ENCODE measurements at regions not wholly inside any gene's neighbourhood (a gene's known extent, or its start where the extent isn't known, plus 50 kb on each side); places are given as distances from the start of the nearest gene placed in this dataset.

DNA sequence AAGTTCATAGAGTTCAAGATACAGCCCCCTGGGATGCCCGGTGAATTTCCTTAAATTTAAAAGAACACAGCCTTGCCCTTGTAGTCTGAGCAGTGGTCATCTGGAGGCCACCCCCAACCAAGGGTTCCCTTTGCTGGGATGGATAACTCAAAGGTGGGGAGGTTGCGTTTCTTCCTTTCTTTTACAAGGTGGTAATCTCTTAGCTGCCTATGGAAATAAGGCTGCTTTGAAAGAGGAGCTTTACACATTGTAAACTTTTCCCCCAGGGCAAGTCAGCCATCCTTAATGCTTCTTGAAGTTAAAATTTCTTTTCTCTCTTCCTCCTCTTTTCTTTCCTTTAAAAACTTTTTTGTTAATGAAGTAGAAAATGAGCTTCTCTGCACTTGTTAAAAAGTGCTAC is 71.2 kb upstream of the PRDM1 start (continued):
- TF ChIP-seq, protein P1, sequence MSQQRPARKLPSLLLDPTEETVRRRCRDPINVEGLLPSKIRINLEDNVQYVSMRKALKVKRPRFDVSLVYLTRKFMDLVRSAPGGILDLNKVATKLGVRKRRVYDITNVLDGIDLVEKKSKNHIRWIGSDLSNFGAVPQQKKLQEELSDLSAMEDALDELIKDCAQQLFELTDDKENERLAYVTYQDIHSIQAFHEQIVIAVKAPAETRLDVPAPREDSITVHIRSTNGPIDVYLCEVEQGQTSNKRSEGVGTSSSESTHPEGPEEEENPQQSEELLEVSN (IDR thresholded peaks at IDR 0.05; ENCODE audit: borderline replicate concordance, low read depth), result no peak
- TF ChIP-seq NPAS2 (CRISPR knock-in tag; IDR thresholded peaks at IDR 0.05; ENCODE audit: borderline replicate concordance), result no peak
- no peak for TF ChIP-seq ZFP36 (IDR thresholded peaks at IDR 0.05; ENCODE audit: borderline replicate concordance, partially characterized antibody)
- TF ChIP-seq TP53 (CRISPR knock-in tag; IDR thresholded peaks at IDR 0.05), result no peak
- no peak for TF ChIP-seq EHMT2 (IDR thresholded peaks at IDR 0.05; ENCODE audit: low read depth)

DNA sequence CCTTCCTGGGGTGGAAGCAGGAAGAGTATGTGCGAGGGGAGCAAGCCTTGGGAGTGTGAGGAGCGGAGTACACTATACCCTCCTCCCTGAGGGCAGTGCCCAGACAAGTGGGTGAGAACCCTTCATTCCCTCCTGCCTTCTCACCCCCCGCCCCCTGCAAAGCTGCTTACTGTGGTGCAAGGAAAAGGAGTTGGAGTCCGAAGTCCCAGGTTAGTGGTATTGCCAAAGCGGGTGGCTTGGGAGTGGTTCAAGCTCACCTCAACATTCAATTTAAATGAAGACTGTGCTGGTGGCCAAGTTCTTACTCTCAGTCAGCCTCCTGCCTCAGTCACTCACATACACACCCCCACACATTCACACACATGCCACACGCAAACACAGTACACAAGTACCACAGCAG is 74.7 kb upstream of the PRDM1 start:
- Histone ChIP-seq H3K4me3 (no peak overlapping the region), H3K4me2 (no peak overlapping the region), H3K9me3 (no peaks in the 10 kb centered on the region), H3K4me1 (no peaks in the 10 kb centered on the region), H3K27ac (no peak overlapping the region)
- 94% methylated on average over 6 of the region's 6 CpGs for WGBS (ENCODE audit: missing lambda C conversion rate)
- no peak for TF ChIP-seq HEYL (CRISPR knock-in tag; IDR thresholded peaks at IDR 0.05)
- no peak for TF ChIP-seq ZSCAN20 (CRISPR knock-in tag; IDR thresholded peaks at IDR 0.05)
- TF ChIP-seq, protein P1 (IDR thresholded peaks at IDR 0.05; ENCODE audit: borderline replicate concordance, low read depth), result no peak
- TF ChIP-seq POLR2AphosphoS2 (conservative IDR thresholded peaks at IDR 0.05; ENCODE audit: low read length), result no peak
- TF ChIP-seq, protein P2, sequence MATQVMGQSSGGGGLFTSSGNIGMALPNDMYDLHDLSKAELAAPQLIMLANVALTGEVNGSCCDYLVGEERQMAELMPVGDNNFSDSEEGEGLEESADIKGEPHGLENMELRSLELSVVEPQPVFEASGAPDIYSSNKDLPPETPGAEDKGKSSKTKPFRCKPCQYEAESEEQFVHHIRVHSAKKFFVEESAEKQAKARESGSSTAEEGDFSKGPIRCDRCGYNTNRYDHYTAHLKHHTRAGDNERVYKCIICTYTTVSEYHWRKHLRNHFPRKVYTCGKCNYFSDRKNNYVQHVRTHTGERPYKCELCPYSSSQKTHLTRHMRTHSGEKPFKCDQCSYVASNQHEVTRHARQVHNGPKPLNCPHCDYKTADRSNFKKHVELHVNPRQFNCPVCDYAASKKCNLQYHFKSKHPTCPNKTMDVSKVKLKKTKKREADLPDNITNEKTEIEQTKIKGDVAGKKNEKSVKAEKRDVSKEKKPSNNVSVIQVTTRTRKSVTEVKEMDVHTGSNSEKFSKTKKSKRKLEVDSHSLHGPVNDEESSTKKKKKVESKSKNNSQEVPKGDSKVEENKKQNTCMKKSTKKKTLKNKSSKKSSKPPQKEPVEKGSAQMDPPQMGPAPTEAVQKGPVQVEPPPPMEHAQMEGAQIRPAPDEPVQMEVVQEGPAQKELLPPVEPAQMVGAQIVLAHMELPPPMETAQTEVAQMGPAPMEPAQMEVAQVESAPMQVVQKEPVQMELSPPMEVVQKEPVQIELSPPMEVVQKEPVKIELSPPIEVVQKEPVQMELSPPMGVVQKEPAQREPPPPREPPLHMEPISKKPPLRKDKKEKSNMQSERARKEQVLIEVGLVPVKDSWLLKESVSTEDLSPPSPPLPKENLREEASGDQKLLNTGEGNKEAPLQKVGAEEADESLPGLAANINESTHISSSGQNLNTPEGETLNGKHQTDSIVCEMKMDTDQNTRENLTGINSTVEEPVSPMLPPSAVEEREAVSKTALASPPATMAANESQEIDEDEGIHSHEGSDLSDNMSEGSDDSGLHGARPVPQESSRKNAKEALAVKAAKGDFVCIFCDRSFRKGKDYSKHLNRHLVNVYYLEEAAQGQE (IDR thresholded peaks at IDR 0.05), result no peak
- TF ChIP-seq NPAS2 (CRISPR knock-in tag; IDR thresholded peaks at IDR 0.05; ENCODE audit: borderline replicate concordance), result no peak
- no peak for TF ChIP-seq EHF (CRISPR knock-in tag; IDR thresholded peaks at IDR 0.05)
- TF ChIP-seq POLR2A (IDR thresholded peaks at IDR 0.05; ENCODE audit: low read length), result no peak
- no peak for TF ChIP-seq FOSL2 (IDR thresholded peaks at IDR 0.05)
- no peak for TF ChIP-seq FOSL2 (CRISPR knock-in tag; IDR thresholded peaks at IDR 0.05)
- TF ChIP-seq, protein P3, sequence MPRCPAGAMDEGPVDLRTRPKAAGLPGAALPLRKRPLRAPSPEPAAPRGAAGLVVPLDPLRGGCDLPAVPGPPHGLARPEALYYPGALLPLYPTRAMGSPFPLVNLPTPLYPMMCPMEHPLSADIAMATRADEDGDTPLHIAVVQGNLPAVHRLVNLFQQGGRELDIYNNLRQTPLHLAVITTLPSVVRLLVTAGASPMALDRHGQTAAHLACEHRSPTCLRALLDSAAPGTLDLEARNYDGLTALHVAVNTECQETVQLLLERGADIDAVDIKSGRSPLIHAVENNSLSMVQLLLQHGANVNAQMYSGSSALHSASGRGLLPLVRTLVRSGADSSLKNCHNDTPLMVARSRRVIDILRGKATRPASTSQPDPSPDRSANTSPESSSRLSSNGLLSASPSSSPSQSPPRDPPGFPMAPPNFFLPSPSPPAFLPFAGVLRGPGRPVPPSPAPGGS (IDR thresholded peaks at IDR 0.05), result no peak
- no peak for TF ChIP-seq CBX2 (IDR thresholded peaks at IDR 0.05; ENCODE audit: borderline replicate concordance, low read depth)
- no peak for TF ChIP-seq NR3C1 (IDR thresholded peaks at IDR 0.05)
- no peak for TF ChIP-seq SREBF2 (IDR thresholded peaks at IDR 0.05)
- TF ChIP-seq MAZ (IDR thresholded peaks at IDR 0.05; ENCODE audit: borderline replicate concordance, low read depth, low read length), result no peak
- TF ChIP-seq HOXB5 (CRISPR knock-in tag; IDR thresholded peaks at IDR 0.05), result no peak
- no peak for TF ChIP-seq KDM1A (IDR thresholded peaks at IDR 0.05; ENCODE audit: low read depth)
- ChIA-PET POLR2A (no interaction called here), CTCF (no interaction called here)
- DNase-seq (ENCODE audit: low read depth in 1 of 2, low spot score in 1 of 2), result no peak
- no peak for ATAC-seq
- no peak for FAIRE-seq

DNA sequence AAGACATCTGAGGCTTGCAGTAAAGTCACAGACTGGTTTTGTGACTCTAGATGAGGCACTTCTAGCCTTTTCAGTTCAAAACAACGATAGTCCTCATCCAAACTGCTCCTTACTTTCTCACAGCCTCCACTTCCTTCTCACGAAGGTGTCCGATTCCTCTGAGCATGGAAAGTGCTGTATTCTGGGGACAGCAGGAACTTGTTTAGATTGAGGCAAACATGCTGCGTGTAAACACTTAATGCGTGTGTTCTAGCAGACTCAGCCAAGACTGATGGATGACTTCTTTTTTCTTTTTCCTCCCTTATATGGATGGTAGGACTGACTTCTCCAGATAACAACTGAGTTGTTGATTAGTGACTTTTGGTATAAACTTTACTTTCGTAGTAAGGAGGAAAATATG is 80.2 kb upstream of the PRDM1 start:
- no peak for FAIRE-seq
- Histone ChIP-seq H3K4me2 (no peak overlapping the region), H3K9me3 (no peaks in the 10 kb centered on the region), H3K4me3 (no peak overlapping the region), H3K4me1 (no peaks in the 10 kb centered on the region), H3K27ac (no peak overlapping the region)
- 89% methylated on average over 6 of the region's 6 CpGs for WGBS (ENCODE audit: missing lambda C conversion rate)
- POLR2A ChIA-PET, result no interaction called here
- no peak for ATAC-seq
- CTCF ChIA-PET, result no interaction called here
- no peak for DNase-seq (ENCODE audit: low read depth in 1 of 2, low spot score in 1 of 2)
- no peak for TF ChIP-seq POLR2A (IDR thresholded peaks at IDR 0.05; ENCODE audit: low read length)
- TF ChIP-seq GATA3 (IDR thresholded peaks at IDR 0.05; ENCODE audit: borderline replicate concordance), result no peak
- TF ChIP-seq, protein P4, sequence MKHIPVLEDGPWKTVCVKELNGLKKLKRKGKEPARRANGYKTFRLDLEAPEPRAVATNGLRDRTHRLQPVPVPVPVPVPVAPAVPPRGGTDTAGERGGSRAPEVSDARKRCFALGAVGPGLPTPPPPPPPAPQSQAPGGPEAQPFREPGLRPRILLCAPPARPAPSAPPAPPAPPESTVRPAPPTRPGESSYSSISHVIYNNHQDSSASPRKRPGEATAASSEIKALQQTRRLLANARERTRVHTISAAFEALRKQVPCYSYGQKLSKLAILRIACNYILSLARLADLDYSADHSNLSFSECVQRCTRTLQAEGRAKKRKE (CRISPR knock-in tag; IDR thresholded peaks at IDR 0.05; ENCODE audit: low read depth), result no peak
- TF ChIP-seq ZFP36 (IDR thresholded peaks at IDR 0.05; ENCODE audit: borderline replicate concordance, partially characterized antibody), result no peak
- no peak for TF ChIP-seq POLR2AphosphoS2 (conservative IDR thresholded peaks at IDR 0.05; ENCODE audit: low read length)
- TF ChIP-seq RAD21 (conservative IDR thresholded peaks at IDR 0.05 in 1 of 2, IDR thresholded peaks at IDR 0.05 in 1 of 2), result no peak
- no peak for TF ChIP-seq HEYL (CRISPR knock-in tag; IDR thresholded peaks at IDR 0.05)
- no peak for TF ChIP-seq KDM5A (IDR thresholded peaks at IDR 0.05)
- TF ChIP-seq MAZ (IDR thresholded peaks at IDR 0.05; ENCODE audit: borderline replicate concordance, low read depth, low read length), result no peak
- TF ChIP-seq EP300 (IDR thresholded peaks at IDR 0.05), result no peak
- TF ChIP-seq, protein P5, sequence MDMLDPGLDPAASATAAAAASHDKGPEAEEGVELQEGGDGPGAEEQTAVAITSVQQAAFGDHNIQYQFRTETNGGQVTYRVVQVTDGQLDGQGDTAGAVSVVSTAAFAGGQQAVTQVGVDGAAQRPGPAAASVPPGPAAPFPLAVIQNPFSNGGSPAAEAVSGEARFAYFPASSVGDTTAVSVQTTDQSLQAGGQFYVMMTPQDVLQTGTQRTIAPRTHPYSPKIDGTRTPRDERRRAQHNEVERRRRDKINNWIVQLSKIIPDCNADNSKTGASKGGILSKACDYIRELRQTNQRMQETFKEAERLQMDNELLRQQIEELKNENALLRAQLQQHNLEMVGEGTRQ (IDR thresholded peaks at IDR 0.05), result no peak
- no peak for TF ChIP-seq SMC3 (IDR thresholded peaks at IDR 0.05)
- no peak for TF ChIP-seq BHLHE40 (IDR thresholded peaks at IDR 0.05; ENCODE audit: low read depth, low read length)
